ENCODE measurements at regions not wholly inside any gene's neighbourhood (a gene's known extent, or its start where the extent isn't known, plus 50 kb on each side); places are given as distances from the start of the nearest gene placed in this dataset.

DNA sequence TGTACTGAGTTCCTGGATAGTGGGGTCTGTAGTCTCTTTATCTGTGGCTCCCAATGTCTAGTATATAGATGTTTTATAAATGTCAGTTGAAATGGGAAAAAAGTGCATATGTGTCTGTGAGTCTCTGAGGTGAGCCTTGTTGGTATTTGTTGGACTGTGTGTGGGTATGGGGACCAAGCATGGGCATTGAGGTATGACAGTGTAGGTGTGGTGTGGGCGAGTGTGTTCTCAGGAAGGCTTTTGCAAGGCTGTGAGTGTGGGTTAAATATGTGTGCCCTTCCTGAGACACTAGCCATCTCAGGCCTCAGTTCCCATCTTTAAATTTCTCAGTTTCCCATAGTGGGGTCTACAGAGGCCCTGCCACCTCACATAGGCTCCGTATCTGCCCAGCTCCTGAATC is 440.2 kb upstream of the CCL2 start:
- intact Hi-C loops (cut with DNase I; ENCODE audit: low total_unique reads) = no loop called here
- H3K27me3 ChIP-seq = no peaks in the 10 kb centered on the region
- 92 to 97% methylated on average over 2 of the region's 2 CpGs for WGBS, 2 donors

DNA sequence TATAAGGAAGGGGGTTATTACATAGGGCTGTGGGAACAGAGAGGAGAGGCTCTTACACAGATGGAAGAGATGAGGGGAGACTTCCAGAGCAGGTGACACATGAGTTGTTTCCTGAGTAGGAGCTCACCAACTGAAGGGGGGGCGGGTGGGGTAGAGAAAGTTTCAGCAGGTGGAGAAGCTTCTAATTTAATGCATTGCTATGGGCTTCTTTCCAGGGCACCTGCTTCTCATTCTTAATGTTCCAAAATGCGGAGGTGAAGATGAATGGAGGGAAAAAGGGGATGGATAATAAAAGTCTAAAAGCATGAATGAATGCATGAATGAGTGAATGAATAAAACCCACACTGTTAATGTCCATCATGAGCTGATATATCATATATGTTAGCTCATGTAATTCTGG is 439.0 kb upstream of the CCL2 start:
- Histone ChIP-seq H3K27me3 (no peaks in the 10 kb centered on the region), H3K9me3 (no peaks in the 10 kb centered on the region), H3K36me3 (ENCODE audit: low read depth, missing control alignments) (no peaks in the 10 kb centered on the region), H3K4me1 (no peaks in the 10 kb centered on the region), H3K27ac (no peak overlapping the region), H3K4me3 (no peak overlapping the region)
- TF ChIP-seq, protein P1, sequence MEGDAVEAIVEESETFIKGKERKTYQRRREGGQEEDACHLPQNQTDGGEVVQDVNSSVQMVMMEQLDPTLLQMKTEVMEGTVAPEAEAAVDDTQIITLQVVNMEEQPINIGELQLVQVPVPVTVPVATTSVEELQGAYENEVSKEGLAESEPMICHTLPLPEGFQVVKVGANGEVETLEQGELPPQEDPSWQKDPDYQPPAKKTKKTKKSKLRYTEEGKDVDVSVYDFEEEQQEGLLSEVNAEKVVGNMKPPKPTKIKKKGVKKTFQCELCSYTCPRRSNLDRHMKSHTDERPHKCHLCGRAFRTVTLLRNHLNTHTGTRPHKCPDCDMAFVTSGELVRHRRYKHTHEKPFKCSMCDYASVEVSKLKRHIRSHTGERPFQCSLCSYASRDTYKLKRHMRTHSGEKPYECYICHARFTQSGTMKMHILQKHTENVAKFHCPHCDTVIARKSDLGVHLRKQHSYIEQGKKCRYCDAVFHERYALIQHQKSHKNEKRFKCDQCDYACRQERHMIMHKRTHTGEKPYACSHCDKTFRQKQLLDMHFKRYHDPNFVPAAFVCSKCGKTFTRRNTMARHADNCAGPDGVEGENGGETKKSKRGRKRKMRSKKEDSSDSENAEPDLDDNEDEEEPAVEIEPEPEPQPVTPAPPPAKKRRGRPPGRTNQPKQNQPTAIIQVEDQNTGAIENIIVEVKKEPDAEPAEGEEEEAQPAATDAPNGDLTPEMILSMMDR (IDR thresholded peaks at IDR 0.05) = no peak
- no peak for TF ChIP-seq POLR2A (IDR thresholded peaks at IDR 0.05)
- DNase-seq = no peak
- intact Hi-C loops (cut with DNase I; ENCODE audit: low total_unique reads) = no loop called here
- 69 to 78% methylated on average over 2 of the region's 2 CpGs for WGBS, 2 donors

More for the DNA sequence above, 440.2 kb upstream of the CCL2 start:
- Histone ChIP-seq H3K4me3 (no peak overlapping the region), H3K9me3 (no peaks in the 10 kb centered on the region), H3K36me3 (ENCODE audit: low read depth, missing control alignments) (no peaks in the 10 kb centered on the region), H3K27ac (no peak overlapping the region), H3K4me1 (no peaks in the 10 kb centered on the region)
- no peak for DNase-seq
- no peak for TF ChIP-seq POLR2A (IDR thresholded peaks at IDR 0.05)
- TF ChIP-seq, protein P1 (IDR thresholded peaks at IDR 0.05) = no peak

DNA sequence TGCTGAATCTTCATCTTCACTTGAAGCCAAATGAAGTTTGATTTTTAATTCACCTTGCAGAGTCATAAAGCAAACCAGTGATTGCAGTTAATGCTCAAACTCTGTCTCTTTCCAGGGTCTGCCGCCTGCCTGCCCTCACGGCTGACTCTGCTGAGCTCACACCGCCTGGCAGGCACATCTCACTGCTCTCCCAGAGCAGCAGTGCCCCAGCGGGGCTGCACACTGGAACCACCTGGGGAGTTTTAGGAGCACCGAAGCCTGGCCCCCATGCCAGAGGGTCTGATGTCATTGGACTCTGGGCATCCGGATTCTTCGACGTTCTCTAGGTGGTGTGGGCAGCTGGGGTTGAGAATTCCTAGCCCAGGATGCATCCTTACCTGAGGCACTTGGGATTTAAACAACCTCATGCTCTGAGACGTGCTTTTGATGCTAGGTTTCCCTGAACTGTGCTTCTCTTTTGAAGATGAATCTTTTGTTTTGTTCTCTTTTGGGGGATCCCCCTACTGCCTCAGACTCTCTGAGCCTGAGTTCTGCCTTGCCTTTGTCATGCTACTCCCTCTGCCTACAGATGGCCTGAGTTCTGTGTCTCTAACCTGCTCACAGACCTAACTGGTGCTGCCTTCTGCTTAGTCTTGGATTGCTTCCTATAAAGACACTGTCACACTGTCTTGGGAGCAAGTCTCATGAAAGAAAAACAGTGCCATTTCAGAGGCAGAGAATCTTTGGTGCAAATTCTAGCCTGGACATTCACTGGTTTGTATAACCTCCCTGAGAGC is 438.1 kb upstream of the CCL2 start:
- DNase-seq = no peak
- H3K27me3 ChIP-seq = no peaks in the 10 kb centered on the region
- no peaks in the 10 kb centered on the region for H3K36me3 ChIP-seq (ENCODE audit: low read depth, missing control alignments)
- no peak overlapping the region for H3K27ac ChIP-seq
- 67 to 73% methylated on average over 8 to 9 of the region's 9 CpGs for WGBS, 2 donors
- H3K9me3 ChIP-seq = no peaks in the 10 kb centered on the region
- H3K4me1 ChIP-seq = no peaks in the 10 kb centered on the region
- intact Hi-C loops (cut with DNase I; ENCODE audit: low total_unique reads) = no loop called here
- TF ChIP-seq POLR2A (IDR thresholded peaks at IDR 0.05) = no peak
- TF ChIP-seq, protein P1 (IDR thresholded peaks at IDR 0.05) = no peak
- H3K4me3 ChIP-seq = no peak overlapping the region

DNA sequence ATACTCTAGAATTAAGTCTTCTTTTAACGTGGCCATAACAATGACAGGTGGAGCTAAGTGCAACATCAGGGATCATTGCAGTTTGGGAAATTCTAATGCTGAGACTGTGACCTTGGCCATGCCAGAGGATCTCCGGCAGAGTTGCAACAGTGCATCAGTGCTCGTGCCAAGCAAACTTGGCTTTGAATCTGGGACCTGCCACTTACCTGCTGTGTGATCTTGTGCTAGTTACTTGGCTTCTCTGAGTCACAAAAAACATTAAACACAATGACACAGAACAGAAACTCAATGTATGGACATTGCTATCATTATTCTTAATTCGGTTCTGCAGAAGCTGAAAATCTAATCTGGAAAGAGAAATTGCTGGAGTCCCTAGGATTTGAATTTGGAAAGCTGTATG is 435.5 kb upstream of the CCL2 start:
- intact Hi-C loops (cut with DNase I; ENCODE audit: low total_unique reads) = no loop called here
- no peaks in the 10 kb centered on the region for H3K9me3 ChIP-seq

More for the DNA sequence above, 435.5 kb upstream of the CCL2 start:
- Histone ChIP-seq H3K36me3 (ENCODE audit: low read depth, missing control alignments) (no peaks in the 10 kb centered on the region), H3K4me3 (no peak overlapping the region), H3K4me1 (no peaks in the 10 kb centered on the region), H3K27ac (no peak overlapping the region), H3K27me3 (no peaks in the 10 kb centered on the region)
- DNase-seq = no peak
- no peak for TF ChIP-seq POLR2A (IDR thresholded peaks at IDR 0.05)
- TF ChIP-seq, protein P1 (IDR thresholded peaks at IDR 0.05) = no peak
- WGBS, 2 donors = 71 to 72% methylated on average over 4 of the region's 4 CpGs

Measured in testis (tissue), 2 donors.